Limb (tissue), 2 donors: ENCODE measurements at regions not wholly inside any gene's neighbourhood (a gene's known extent, or its start where the extent isn't known, plus 50 kb on each side); places are given as distances from the start of the nearest gene placed in this dataset.
A peak's percentile ranks its signal among the peaks of the same experiment; 100 is the strongest.

Experiments used
- DNase-seq, 2 donors: peaks; one replicate each; pipeline ENCODE4 v3.0.0-alpha.2; 2016; ENCODE audit errors: extremely low spot score in 2 of 2

DNA sequence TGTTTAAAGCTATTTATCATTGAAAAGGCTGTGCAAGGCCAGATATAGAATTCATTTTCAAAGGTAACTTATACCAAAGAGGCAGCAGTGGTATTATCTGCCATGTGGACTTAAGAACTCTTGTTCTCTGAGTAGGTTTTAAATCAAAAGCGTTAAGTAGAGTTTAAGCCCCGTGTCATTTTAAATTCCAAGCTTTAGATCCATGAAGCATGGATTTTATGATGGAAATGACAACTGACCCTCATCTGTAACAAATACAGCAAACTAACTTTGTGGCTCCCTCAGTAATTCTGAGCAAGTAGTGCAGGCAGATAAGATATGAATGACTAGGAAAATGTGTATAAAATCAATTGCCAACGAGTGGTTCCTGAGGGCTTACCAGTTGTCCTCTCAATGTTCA lies 247.0 kb downstream of the WDR11 start:
- no peak for DNase-seq

DNA sequence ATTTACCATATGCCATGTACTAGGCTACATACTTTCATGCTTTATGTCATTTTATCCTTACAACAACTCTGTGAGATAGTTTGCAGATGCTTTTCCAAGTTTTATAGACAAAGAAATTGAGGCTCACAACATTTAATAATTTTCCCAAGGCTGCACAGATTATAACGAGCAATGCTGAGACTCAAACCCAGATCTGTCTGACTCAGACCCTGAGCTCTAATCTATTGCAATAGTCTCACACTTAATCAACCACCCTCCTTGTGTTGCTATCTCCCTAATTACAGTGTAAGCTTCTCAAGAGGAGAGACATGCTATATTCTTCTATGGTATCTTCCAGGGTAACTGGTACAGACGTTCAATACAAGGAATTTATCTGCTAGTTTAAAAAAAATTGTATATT lies 247.6 kb downstream of the WDR11 start:
- no peak for DNase-seq

- no peak for DNase-seq
Measured at GRCh38 chr10:121099181-121099580, 248.0 kb downstream of the WDR11 start.

GRCh38 chr10:121099592-121099991 lies 248.4 kb downstream of the WDR11 start:
- no peak for DNase-seq

DNA sequence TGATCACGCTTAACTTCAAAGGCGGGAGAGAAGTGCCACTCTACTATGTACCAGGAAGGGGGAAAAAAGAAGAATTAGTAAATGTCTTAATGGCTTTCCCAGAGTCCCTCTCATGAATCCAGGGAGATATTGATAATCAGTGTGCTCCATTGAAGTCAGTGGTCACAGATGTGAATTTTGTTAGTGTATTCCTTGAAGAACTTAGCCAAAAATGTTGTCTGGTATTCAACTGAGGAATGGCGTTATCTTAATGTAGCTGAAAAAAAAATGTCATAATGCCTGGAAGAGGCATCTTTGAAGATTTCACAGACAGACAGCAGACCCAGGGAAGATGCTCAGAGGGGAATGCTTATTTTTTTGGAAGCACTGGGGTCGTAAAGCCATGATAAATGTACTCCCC lies 250.4 kb downstream of the WDR11 start:
- DNase-seq, result no peak

DNA sequence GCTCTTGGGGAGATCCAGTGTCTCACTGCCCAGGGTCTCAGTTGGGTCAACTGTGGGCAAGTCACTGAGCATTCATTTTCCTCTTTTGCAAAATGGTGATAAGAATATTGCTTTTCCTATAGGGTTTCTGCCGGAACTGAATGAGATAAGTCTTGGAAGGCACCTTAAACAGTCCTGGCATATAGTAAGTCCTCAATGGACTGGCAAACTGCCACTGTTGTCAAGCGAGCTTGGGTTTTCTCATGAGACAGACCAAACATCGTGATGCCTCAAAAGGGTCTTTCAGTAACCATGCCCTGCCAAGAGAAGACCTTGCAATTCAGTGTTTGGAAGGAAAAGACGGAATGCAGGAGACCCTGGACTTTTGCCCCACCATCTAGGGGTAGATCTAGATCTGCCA lies 251.5 kb downstream of the WDR11 start:
- DNase-seq, result no peak

DNA sequence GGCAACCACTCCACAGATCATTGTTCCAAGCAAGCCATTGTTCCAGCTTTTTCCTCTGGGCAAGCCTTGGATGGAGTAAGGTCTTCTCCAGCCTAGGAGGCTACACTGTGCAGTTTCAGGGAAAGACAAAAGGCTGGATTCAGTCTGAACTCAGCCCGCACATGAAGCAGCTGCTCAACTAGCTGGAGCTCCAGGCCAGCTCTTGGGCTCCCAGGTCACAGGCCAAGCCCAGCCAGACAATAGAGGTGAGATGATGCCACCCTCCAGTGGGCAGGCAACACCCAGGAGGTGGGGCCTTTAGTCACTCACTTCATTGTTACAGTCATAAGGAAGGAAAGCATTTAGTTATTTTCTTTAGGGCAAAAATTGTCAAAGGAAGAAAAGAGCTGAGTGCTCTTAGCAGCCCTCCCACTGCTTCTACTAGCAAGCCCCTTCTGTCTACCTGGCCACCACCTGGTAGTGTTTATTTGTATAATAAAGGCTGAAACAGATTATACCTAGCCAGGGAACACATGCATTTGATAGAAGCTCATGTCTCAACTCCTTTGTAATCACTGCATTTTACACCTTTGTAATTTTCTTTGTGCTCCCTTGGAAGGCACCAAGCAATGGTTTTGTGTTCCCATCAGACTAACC lies 253.4 kb downstream of the WDR11 start:
- no peak for DNase-seq

DNA sequence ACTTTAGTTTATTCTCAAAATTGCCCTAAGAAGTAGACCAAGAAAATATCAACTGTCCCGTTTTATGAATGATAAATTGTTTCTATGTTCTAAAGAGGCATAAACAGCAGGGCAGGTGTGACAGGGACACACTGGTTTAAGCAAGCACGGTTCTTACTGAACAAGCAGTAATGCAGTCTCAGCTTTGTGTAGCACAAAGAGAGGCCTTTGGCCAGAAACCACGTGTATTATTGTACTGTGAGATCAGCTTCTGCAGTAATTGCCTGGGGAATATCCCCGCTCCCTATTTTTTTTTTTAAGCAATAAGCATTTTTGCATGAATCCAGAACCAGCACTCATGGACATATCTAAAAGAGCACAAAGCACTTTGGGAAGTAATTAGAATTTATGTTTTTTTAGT lies 255.4 kb downstream of the WDR11 start:
- DNase-seq, result no peak

DNA sequence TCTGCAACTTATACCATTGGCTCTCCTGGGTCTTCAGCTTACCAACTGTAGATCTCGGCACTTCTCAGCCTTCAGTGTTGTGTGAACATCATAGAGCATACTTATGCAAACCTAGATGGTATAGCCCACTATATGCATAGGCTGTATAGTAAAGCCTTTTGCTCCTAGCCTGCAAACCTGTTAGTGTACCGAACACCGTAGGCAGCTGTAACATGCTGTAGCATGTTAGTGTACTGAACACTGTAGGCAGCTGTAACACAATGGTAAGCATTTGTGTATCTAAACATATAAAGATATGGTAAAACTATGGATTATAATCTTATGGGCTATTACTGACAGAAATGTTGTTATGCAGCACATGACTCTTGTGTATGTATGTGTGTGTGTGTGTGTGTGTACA lies 256.9 kb downstream of the WDR11 start:
- DNase-seq, result no peak

GRCh38 chr10:121110369-121110768 lies 259.2 kb downstream of the WDR11 start:
- no peak for DNase-seq

DNA sequence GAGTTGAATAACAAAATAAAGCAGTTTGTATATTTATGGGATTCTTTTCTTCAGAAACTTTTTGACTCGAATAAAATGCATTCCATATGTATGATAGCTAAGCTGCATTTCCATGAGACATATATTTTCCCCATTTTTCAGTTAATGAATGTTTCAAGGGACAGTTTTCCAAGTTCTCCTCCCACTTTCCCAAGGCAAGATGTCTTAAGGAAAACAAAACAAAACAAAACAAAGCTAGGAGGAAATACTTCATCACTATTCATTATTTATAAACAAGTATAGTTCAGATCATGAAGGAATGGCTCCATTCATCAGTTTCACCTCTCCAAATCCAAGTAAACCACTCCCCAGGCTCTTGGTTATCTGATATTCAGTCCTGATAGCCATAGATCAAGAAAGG lies 261.0 kb downstream of the WDR11 start:
- DNase-seq, result peak in 1 of 2 donors; percentile 44

DNA sequence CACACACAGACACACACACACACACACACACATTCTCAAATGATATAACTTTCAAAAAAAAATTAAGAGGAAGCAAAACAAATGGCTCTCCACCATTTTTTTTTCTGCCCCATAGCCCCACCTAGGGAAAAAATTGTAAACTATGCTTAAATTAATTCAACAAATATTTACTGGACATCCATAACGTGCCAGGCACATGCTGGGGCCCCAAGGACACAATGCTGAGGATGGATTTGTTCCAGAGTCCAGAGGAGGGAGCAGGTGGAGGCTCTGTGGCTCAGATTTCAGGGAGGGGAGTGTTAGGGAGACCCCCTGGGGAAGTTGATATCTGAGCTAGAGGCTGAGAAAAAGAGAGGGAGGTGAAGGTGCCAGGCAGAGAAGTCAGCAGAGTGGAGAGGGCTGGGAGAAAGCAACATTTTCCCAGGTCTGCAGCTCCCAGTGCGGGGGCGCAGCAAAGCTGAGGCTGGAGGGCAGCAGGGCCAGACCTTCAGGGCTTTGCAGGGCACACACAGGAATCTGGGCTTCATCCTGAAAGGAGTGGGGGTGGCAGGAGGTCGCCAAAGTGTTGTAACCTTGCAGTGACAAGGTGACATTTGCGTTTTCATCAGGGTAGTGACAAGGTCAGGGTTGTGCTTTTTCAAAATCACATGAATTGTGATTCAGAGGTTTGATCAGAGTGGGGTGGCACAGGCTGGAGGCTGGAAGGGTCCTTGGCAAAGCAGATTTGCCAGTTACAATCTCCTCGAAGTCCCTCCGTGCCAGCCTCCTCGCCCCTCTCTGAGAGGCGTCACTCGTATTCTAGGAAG lies 261.6 kb downstream of the WDR11 start:
- DNase-seq, result peak in 1 of 2 donors; percentile 11

DNA sequence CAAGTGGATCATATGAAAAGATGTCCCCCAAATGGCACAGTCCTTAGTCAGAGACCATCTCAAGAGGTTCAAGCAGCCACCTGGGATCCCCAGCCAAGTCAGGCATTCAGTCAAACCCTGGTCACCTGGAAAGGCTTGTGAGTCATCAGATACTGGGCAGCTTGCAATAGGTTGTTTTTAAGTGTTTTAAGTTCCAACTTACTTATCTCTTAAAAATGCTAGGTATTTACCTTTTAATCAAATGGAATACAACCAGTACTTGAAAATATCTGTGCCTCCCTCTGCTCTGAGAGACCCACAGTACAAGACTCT lies 262.2 kb downstream of the WDR11 start:
- DNase-seq, result no peak

- no peak for DNase-seq
Measured at GRCh38 chr10:121113911-121114310, 262.7 kb downstream of the WDR11 start.

DNA sequence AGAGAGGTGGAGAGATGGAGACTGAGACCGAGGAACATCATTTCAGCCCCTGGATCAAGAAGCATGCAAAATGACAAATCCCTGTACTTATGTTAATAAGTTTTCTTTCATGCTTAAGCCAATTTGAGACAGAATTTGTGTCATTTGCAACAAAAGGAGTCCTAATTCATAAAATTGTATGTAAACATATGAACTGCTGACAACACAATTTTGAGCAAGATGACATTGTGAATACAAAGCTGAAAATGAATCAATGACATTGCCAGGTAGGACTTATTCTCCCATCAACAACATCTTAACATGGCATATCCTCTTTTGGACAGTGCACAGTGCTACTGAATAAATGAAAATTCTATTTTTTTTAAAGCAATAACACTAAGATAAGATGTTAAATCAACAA lies 264.0 kb downstream of the WDR11 start:
- no peak for DNase-seq

DNA sequence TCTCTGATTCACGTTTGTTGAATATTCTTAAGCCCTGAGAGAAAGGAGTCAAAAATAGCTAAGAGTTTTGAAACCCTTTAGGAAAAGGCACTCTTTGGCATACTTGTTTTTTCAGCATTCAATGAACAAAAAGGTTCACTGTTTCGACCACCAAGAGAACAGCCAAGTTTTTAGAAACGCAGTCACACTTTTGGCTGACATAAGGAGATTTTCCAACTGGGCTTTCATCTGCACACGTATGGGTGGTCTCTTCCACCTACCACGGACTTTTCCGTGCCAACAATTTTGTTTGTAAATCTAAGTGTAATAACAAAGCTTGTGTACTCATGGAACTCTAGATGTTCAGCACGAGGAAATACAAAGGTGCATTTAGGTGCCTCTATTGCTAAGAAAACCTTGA lies 270.3 kb downstream of the WDR11 start:
- DNase-seq, result peak in 1 of 2 donors; percentile 38

DNA sequence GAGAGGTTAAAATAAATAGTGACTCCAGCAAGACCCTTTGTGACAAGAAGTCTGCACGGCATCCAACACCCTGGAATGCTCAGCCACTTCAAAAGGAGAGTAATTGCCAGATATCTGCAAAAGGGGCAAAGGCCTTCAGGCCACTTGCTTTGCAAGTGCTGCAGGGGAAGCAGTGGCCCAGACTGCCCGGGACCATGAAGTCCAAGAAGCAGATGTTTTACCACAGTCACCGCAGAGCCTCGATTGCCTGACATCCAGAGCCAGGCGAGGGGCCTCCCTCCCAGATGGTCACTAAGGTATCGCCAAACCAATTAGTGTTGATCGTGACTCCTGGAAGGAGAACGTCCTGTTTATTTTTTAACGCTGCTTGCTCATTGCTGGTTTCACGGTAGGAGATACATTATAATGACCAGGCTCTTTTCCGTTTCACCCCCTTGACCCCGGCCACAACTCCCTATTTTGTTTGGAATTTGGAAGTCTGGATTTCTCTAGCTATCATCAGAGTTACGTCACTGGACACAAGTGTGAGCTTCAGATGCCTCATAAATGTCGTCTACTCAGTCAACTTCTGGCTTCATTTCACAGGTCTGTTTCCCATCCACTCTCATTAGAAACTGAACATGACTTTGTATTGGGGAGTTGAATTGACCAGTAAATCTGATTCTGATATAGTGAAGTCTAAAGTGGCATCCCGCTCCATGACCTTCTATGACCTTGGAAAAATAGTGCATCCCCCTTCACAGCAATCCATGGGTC lies 276.2 kb downstream of the WDR11 start:
- DNase-seq, result no peak

GRCh38 chr10:121128164-121128563 lies 277.0 kb downstream of the WDR11 start:
- DNase-seq, result no peak

- DNase-seq, result no peak
Measured at GRCh38 chr10:121129266-121129665, 278.1 kb downstream of the WDR11 start.

DNA sequence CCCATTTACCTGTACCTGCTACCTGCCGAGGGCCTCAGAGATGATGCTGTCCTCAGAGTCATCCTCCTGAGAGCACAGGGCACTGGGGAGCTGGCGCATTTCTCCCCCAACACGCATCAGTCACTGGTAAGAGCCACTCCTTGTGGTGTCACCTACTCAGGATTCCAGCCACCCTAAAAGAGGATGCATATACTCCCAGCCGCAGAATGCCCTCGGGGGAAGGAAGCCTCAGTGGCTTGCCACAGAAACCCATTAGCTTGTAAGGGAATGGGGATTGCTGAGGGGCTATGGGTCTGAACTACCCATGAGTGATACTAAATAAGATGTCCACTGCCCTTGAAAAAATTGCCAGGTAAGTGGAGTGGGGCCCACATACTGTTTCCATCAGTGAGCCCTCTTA lies 279.2 kb downstream of the WDR11 start:
- DNase-seq, result no peak

DNA sequence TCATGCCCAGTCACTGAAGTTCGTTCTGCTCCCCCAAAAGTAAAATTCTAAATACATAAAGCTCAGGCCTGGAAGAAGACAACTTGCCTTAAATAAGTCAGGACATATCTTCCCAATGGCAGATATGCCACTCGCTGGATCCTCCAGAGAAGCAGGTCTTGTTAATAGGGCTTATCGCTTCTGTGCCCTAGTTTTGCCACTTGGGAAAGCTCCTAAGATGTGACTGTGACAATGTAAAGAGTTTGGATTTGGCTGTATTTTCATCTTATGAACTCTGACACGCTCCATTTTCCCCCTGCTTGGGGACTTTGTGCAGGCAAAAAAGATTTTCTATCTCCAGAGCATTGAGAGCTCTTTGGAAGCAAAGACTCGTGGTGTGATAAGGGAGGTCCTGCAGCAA lies 279.9 kb downstream of the WDR11 start:
- DNase-seq, result no peak

DNA sequence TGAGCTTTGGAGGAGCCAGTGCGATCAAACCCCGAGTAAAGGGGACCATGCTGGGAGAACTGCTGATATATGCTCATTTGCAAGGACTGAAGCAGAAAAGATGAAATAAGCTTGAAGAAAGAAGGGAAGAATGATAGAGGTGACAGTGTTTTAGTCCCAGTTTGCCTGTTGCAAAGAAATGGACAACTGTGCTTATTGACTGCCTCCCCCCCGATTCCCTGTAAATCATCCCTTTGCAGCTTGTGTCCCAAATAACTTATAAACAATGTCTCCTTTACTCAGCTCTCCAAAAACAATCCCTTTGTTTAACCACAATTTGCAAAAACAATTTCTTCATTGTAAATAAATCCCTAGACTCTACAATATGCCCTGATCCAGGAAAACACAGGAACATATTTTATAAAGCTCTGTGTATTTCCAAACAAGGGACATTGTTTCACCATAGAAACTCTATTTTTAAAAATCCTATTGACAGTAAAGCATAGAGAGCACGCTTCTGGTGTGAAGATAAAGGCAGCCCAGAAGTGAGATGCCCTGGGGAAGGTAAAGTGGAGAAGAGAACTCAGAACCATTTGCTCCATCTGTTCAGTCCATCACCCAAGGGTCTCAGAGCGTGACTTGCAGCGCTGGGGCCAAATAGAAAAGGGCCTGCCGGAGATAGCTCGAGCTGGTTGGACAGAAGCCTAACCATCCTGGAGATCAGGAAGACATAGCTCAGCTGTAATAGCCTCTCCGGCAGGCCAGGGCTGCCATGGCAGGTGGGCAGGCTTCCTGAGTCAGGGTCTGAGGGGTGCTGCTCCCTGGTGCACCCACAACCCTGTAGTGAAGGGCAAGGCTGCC lies 280.5 kb downstream of the WDR11 start:
- no peak for DNase-seq
